Chondrocyte (in vitro differentiated cells): ENCODE measurements at regions not wholly inside any gene's neighbourhood (a gene's known extent, or its start where the extent isn't known, plus 50 kb on each side); places are given as distances from the start of the nearest gene placed in this dataset.

Experiments used
- DNase-seq: peaks from one replicate; pipeline ENCODE4 v3.0.0; 2021; ENCODE audit warnings: mixed read lengths, low spot score
- H3K27ac Mint-ChIP-seq: one replicate; pipeline ENCODE4 v1.8.0; 2021; ENCODE audit warnings: mild to moderate bottlenecking, moderate library complexity, mixed read lengths; ENCODE audit not compliant: unreplicated experiment
- H3K27me3 Mint-ChIP-seq: 2 replicates; pipeline ENCODE4 v1.8.0; 2021; ENCODE audit warnings: low read depth, mixed read lengths
- H3K36me3 Mint-ChIP-seq: 2 replicates; pipeline ENCODE4 v1.8.0; 2021; ENCODE audit warnings: low read depth, mixed read lengths
- H3K4me1 Mint-ChIP-seq: 2 replicates; pipeline ENCODE4 v1.8.0; 2021; ENCODE audit warnings: low read depth, mild to moderate bottlenecking, mixed read lengths
- H3K4me3 Mint-ChIP-seq: one replicate; pipeline ENCODE4 v1.8.0; 2021; ENCODE audit warnings: mild to moderate bottlenecking, moderate library complexity, mixed read lengths; ENCODE audit not compliant: unreplicated experiment
- H3K9me3 Mint-ChIP-seq: 2 replicates; pipeline ENCODE4 v1.8.0; 2021; ENCODE audit warnings: low read depth, mixed read lengths
- TF ChIP-seq, protein P1 (sequence below): fragments of 200-600 bp; sonication (generic); IDR thresholded peaks from 2 replicates; pipeline ENCODE4 v1.5.0; 2021; ENCODE audit warnings: antibody characterized with exemption, mild to moderate bottlenecking, moderate library complexity

DNA sequence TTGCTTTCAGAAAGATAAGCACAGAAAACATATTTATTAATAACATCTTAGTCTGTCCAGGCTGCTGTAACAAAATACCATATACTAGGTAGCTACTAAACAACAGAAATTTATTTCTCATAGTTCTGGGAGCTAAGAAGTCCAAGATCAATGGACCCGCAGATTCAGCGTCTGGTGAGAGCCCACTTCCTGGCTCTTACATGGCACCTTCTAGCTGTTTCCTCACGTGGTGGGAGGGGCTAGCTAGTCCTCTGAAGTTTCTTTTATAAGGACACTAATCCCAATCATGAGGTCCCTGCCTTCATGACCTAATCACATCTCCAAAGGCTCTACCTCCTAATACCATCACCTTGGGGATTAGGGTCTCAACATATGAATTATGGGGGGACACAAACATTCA lies 57.2 kb upstream of the AFF2 start:
- Mint-ChIP-seq H3K36me3 (no peaks in the 10 kb centered on the region), H3K27ac (no peak overlapping the region), H3K4me1 (no peaks in the 10 kb centered on the region), H3K4me3 (no peak overlapping the region), H3K9me3 (peaks cover 21% of the 10 kb centered on the region), H3K27me3 (no peaks in the 10 kb centered on the region)
- TF ChIP-seq, protein P1, sequence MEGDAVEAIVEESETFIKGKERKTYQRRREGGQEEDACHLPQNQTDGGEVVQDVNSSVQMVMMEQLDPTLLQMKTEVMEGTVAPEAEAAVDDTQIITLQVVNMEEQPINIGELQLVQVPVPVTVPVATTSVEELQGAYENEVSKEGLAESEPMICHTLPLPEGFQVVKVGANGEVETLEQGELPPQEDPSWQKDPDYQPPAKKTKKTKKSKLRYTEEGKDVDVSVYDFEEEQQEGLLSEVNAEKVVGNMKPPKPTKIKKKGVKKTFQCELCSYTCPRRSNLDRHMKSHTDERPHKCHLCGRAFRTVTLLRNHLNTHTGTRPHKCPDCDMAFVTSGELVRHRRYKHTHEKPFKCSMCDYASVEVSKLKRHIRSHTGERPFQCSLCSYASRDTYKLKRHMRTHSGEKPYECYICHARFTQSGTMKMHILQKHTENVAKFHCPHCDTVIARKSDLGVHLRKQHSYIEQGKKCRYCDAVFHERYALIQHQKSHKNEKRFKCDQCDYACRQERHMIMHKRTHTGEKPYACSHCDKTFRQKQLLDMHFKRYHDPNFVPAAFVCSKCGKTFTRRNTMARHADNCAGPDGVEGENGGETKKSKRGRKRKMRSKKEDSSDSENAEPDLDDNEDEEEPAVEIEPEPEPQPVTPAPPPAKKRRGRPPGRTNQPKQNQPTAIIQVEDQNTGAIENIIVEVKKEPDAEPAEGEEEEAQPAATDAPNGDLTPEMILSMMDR: no peak
- DNase-seq: no peak

DNA sequence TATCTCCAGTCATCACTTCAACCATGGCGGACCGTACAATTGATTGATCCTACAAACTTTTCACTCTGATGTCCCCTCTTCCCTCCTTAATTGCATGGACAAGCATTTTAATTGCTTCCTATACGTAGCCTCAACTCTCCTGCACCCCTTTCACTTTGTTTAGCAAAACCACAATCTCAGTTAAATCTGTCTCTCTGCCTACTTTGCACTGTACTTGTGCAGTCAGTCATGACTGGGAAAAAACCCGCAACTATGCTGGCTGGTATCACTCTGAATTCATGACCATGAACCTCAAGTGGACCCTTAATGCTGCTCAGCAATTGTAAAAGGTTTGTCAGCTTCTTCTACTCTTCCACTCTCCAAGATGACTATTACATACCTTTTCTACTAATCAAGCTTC lies 51.7 kb upstream of the AFF2 start:
- Mint-ChIP-seq H3K9me3 (peaks cover 17% of the 10 kb centered on the region), H3K36me3 (no peaks in the 10 kb centered on the region), H3K27me3 (no peaks in the 10 kb centered on the region), H3K4me3 (no peak overlapping the region), H3K27ac (no peak overlapping the region), H3K4me1 (no peaks in the 10 kb centered on the region)
- no peak for DNase-seq
- TF ChIP-seq, protein P1: no peak
